ENCODE measurements at regions not wholly inside any gene's neighbourhood (a gene's known extent, or its start where the extent isn't known, plus 50 kb on each side); places are given as distances from the start of the nearest gene placed in this dataset.

DNA sequence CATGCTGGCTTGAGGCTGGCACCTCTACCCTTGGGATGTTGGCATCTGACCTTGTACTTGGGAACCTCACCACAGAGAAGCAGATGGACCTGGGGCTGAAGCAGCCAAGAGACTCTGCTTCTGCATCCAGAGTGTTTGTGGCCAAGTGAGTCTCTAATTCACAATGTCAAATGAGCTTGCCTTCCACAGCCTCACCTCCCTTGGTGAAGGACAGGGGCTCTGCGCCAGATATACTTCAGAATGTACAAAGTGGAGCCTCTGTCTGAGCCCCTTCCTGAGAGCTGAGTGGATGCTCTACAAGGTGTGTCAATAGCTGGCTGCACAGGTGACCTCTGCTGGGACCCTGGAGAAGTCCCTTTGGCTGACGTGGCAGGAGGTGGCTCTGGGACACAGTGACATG is 508.9 kb downstream of the CDH26 start:
- Mint-ChIP-seq H3K36me3 (ENCODE audit: low read depth, unreplicated experiment) (no peaks in the 10 kb centered on the region), H3K27me3 (ENCODE audit: low read depth, unreplicated experiment) (peaks cover 8% of the 10 kb centered on the region), H3K4me3 (ENCODE audit: unreplicated experiment) (no peak overlapping the region), H3K27ac (ENCODE audit: unreplicated experiment) (no peak overlapping the region), H3K9me3 (ENCODE audit: unreplicated experiment) (no peaks in the 10 kb centered on the region), H3K4me1 (ENCODE audit: low read depth, unreplicated experiment) (no peaks in the 10 kb centered on the region)
- Histone ChIP-seq H3K36me3 (ENCODE audit: insufficient read depth, low read length) (no peaks in the 10 kb centered on the region), H3K4me3 (ENCODE audit: insufficient read depth, low read depth, low read length) (no peak overlapping the region), H2AFZ (ENCODE audit: low read depth, low read length) (no peak overlapping the region), H3K27me3 (ENCODE audit: insufficient read depth, low read length) (no peaks in the 10 kb centered on the region), H3K79me2 (ENCODE audit: insufficient read depth, low read length) (no peaks in the 10 kb centered on the region), H3K27ac (ENCODE audit: low read depth, low read length) (no peak overlapping the region), H3K9me3 (ENCODE audit: insufficient read depth, low read depth, low read length) (no peaks in the 10 kb centered on the region), H3K4me1 (ENCODE audit: insufficient read depth, low read length) (no peaks in the 10 kb centered on the region), H3K9ac (ENCODE audit: low read length) (no peak overlapping the region), H3K4me2 (ENCODE audit: low read length) (no peak overlapping the region), H4K20me1 (ENCODE audit: insufficient read depth, low read length) (no peaks in the 10 kb centered on the region)
- FAIRE-seq (no peak), DNase-seq (ENCODE audit: low read depth) (no peak)
- TF ChIP-seq EZH2 (IDR thresholded peaks at IDR 0.05; ENCODE audit: insufficient read depth, low read length), result no peak
- TF ChIP-seq, protein P1, sequence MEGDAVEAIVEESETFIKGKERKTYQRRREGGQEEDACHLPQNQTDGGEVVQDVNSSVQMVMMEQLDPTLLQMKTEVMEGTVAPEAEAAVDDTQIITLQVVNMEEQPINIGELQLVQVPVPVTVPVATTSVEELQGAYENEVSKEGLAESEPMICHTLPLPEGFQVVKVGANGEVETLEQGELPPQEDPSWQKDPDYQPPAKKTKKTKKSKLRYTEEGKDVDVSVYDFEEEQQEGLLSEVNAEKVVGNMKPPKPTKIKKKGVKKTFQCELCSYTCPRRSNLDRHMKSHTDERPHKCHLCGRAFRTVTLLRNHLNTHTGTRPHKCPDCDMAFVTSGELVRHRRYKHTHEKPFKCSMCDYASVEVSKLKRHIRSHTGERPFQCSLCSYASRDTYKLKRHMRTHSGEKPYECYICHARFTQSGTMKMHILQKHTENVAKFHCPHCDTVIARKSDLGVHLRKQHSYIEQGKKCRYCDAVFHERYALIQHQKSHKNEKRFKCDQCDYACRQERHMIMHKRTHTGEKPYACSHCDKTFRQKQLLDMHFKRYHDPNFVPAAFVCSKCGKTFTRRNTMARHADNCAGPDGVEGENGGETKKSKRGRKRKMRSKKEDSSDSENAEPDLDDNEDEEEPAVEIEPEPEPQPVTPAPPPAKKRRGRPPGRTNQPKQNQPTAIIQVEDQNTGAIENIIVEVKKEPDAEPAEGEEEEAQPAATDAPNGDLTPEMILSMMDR (IDR thresholded peaks at IDR 0.05; ENCODE audit: insufficient read depth, low read depth, low read length), result no peak

DNA sequence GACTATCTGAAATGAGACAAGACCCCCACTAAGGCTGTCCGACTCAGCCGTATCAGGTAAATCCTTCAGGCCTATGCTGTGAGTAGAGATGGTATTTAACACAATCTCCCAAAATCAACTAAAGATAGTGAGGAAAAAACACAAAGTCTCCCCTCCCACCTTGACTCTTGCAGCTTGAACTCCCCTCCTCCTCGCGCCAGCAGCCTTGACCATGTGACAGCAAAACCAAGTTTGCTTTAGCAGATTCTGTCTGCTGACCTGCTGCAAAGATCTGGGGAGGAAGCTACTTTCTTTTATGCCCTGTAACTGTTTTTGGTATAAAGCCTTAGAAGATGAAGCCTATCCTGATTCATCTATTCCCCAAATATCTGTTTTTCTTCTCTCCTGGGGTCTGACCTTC is 509.5 kb downstream of the CDH26 start:
- Histone ChIP-seq H3K4me3 (ENCODE audit: insufficient read depth, low read depth, low read length) (no peak overlapping the region), H2AFZ (ENCODE audit: low read depth, low read length) (no peak overlapping the region), H3K9me3 (ENCODE audit: insufficient read depth, low read depth, low read length) (no peaks in the 10 kb centered on the region), H3K4me2 (ENCODE audit: low read length) (no peak overlapping the region), H3K27me3 (ENCODE audit: insufficient read depth, low read length) (no peaks in the 10 kb centered on the region), H3K9ac (ENCODE audit: low read length) (no peak overlapping the region), H3K36me3 (ENCODE audit: insufficient read depth, low read length) (no peaks in the 10 kb centered on the region), H3K4me1 (ENCODE audit: insufficient read depth, low read length) (no peaks in the 10 kb centered on the region), H3K27ac (ENCODE audit: low read depth, low read length) (no peak overlapping the region), H3K79me2 (ENCODE audit: insufficient read depth, low read length) (no peaks in the 10 kb centered on the region), H4K20me1 (ENCODE audit: insufficient read depth, low read length) (no peaks in the 10 kb centered on the region)
- Mint-ChIP-seq H3K27ac (ENCODE audit: unreplicated experiment) (no peak overlapping the region), H3K4me1 (ENCODE audit: low read depth, unreplicated experiment) (no peaks in the 10 kb centered on the region), H3K27me3 (ENCODE audit: low read depth, unreplicated experiment) (peaks cover 8% of the 10 kb centered on the region), H3K36me3 (ENCODE audit: low read depth, unreplicated experiment) (no peaks in the 10 kb centered on the region), H3K4me3 (ENCODE audit: unreplicated experiment) (no peak overlapping the region), H3K9me3 (ENCODE audit: unreplicated experiment) (no peaks in the 10 kb centered on the region)
- TF ChIP-seq, protein P1 (IDR thresholded peaks at IDR 0.05; ENCODE audit: insufficient read depth, low read depth, low read length), result no peak
- TF ChIP-seq EZH2 (IDR thresholded peaks at IDR 0.05; ENCODE audit: insufficient read depth, low read length), result no peak
- DNase-seq (ENCODE audit: low read depth) (no peak), FAIRE-seq (no peak)

GRCh38 chr20:60469829-60470228 is 511.6 kb downstream of the CDH26 start:
- H3K4me1 ChIP-seq (ENCODE audit: insufficient read depth, low read length), result no peaks in the 10 kb centered on the region
- no peak overlapping the region for H3K4me2 ChIP-seq (ENCODE audit: low read length)
- no peaks in the 10 kb centered on the region for H4K20me1 ChIP-seq (ENCODE audit: insufficient read depth, low read length)
- DNase-seq (ENCODE audit: low read depth) (no peak), FAIRE-seq (no peak)
- H3K9ac ChIP-seq (ENCODE audit: low read length), result no peak overlapping the region
- no peaks in the 10 kb centered on the region for H3K36me3 ChIP-seq (ENCODE audit: insufficient read depth, low read length)
- Mint-ChIP-seq H3K27me3 (ENCODE audit: low read depth, unreplicated experiment) (peaks cover 13% of the 10 kb centered on the region), H3K4me1 (ENCODE audit: low read depth, unreplicated experiment) (no peaks in the 10 kb centered on the region), H3K27ac (ENCODE audit: unreplicated experiment) (no peak overlapping the region), H3K4me3 (ENCODE audit: unreplicated experiment) (no peak overlapping the region), H3K36me3 (ENCODE audit: low read depth, unreplicated experiment) (no peaks in the 10 kb centered on the region), H3K9me3 (ENCODE audit: unreplicated experiment) (no peaks in the 10 kb centered on the region)
- no peak overlapping the region for H3K27ac ChIP-seq (ENCODE audit: low read depth, low read length)
- no peaks in the 10 kb centered on the region for H3K27me3 ChIP-seq (ENCODE audit: insufficient read depth, low read length)
- H3K4me3 ChIP-seq (ENCODE audit: insufficient read depth, low read depth, low read length), result no peak overlapping the region
- no peaks in the 10 kb centered on the region for H3K79me2 ChIP-seq (ENCODE audit: insufficient read depth, low read length)
- H3K9me3 ChIP-seq (ENCODE audit: insufficient read depth, low read depth, low read length), result no peaks in the 10 kb centered on the region
- no peak overlapping the region for H2AFZ ChIP-seq (ENCODE audit: low read depth, low read length)
- TF ChIP-seq, protein P1 (IDR thresholded peaks at IDR 0.05; ENCODE audit: insufficient read depth, low read depth, low read length), result no peak
- no peak for TF ChIP-seq EZH2 (IDR thresholded peaks at IDR 0.05; ENCODE audit: insufficient read depth, low read length)

Measured in astrocyte (in vitro differentiated cells and primary cell).